NCI-H2171 (cell line): ENCODE measurements at regions not wholly inside any gene's neighbourhood (a gene's known extent, or its start where the extent isn't known, plus 50 kb on each side); places are given as distances from the start of the nearest gene placed in this dataset.

Experiments
- DNase-seq: peaks from one replicate; lab custom pipeline; 2025; lab: John Stamatoyannopoulos, UW

DNA sequence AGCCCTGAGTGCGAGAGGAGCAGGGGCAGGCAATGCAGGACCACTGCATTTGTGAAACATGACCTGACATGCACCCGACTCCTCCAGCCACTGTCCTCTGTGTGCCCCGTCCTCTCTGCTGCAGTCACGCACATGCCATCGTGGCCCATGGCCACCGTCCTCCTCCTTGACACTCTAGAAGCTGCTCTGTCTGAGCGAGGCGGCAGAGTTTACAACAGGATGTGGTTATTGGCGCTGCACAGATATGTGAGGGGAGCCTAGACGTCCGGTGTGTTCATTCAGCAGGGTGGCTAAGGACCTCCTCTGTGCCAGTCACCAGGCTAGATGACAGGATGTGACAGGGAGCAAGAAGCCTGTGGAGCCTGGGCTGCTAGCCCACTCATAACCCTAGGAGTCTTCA is 277.8 kb downstream of the FOXO1 start:
- no peak for DNase-seq

GRCh38 chr13:40389081-40389641 is 277.3 kb downstream of the FOXO1 start:
- no peak for DNase-seq

GRCh38 chr13:40390401-40390916 is 276.0 kb downstream of the FOXO1 start:
- no peak for DNase-seq

GRCh38 chr13:40391788-40392187 is 274.7 kb downstream of the FOXO1 start:
- DNase-seq, result no peak

DNA sequence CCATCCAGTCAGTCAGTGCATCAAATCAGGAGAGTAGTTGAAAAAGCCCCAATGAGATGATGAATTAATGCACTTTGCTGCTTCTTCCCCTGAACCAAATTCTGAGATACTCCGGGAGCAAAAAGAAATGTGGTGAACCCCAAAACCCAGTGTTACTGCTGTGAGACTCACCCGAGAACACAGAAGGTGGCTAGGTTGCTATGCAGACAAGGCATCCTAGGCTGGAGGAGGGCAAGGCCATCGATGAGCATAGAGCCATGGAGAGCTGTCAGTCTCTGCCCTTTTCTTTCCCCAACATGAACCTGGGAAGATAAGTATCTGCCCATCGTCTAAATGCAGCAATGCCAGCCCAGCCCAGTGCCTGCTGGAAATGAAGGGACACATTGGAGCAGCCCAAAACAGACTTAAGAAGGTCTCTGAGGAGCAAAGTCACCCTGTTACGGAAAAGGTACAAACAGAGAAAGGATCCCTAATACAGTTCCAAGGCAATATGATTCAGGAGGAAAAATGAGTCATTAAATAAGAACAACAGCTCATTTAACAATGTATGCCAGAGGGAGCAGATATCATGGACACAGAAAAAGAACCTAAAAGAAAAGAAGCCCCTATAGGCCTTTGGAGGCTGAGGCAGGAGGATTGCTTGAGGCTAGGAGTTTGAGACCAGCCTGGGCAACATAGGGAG is 272.0 kb downstream of the FOXO1 start:
- DNase-seq, result no peak

DNA sequence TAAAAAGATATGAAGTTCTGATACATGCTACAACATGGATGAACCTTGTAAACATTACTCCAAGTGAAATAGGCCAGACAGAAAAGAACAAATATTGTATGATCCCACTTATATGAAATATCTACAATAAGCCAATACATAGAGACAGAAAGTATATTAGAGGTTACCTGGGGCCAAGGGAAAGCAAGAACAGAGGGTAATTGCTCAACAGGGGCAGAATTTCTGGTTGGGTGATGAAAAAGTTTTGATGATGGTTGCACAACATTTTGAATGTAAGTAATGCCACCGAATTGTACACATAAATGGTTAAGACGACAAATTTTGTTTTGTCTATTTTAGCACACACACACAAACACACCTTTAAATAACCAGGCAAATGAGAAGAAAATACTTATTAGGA is 268.4 kb downstream of the FOXO1 start:
- DNase-seq, result no peak

DNA sequence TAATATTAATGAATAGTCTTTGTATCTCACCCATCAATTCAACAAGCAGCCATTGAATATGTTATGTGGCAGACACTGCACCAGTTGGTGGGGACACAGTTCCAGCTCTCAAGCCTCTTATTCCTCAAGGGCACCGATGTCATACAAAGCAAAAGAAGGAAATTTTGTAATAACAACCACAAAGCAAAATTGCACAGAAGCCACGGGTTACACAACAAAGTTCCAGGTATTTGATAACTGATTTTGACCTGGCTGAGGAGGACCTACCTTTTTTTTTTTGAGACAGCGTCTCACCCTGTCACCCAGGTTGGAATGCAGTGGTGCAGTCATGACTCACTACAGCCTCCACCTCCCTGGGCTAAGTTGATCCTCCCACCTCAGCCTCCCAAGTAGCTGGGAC is 266.7 kb downstream of the FOXO1 start:
- DNase-seq, result no peak

DNA sequence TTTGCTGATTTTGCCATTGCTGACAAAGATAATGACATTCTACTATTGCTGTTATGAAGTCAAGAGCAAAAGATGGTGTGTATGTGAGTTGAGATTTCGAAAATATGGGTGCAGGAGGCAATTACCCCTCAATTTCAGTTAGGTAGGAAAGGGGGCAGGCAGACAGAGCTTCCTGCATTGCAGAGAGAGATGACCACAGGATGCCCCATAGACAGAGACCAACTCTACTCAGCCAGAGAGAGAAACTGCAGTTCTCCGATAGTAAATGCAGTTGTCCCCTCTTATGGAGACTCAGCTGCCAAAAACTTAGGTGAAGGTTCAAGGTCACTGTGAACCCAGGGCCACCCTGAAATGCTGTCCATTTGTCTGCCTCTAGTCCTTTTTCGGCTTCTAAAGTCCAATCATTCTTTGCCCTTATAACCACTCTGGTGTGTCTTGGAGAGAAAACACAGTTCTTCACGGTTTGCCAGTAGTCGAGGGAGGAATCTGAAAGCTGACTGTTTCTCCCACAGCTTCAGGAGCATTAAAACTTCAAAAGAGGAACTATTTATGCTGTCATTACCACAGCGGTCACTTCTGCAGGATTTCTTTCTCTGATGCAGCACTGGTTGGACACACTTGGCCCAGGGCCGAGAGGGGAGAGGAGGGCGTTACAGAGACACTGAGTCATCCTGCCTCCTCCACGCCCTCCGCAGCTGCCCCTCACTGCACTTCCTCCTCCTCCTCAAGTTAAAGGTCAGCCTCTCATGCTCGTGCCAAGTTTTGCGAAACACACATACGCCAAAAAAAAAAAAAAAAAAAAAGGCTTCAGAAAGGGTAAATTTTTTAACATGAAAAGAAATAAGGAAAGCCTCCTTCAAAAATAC is 264.3 kb downstream of the FOXO1 start:
- no peak for DNase-seq

- DNase-seq, result no peak
These were observed 263.5 kb downstream of the FOXO1 start for GRCh38 chr13:40402931-40403431.

- DNase-seq, result no peak
These were observed 262.8 kb downstream of the FOXO1 start for GRCh38 chr13:40403509-40404241.

- DNase-seq, result no peak
These were observed 262.0 kb downstream of the FOXO1 start for GRCh38 chr13:40404407-40404806.

- no peak for DNase-seq
These were observed 261.3 kb downstream of the FOXO1 start for GRCh38 chr13:40404967-40405716.

DNA sequence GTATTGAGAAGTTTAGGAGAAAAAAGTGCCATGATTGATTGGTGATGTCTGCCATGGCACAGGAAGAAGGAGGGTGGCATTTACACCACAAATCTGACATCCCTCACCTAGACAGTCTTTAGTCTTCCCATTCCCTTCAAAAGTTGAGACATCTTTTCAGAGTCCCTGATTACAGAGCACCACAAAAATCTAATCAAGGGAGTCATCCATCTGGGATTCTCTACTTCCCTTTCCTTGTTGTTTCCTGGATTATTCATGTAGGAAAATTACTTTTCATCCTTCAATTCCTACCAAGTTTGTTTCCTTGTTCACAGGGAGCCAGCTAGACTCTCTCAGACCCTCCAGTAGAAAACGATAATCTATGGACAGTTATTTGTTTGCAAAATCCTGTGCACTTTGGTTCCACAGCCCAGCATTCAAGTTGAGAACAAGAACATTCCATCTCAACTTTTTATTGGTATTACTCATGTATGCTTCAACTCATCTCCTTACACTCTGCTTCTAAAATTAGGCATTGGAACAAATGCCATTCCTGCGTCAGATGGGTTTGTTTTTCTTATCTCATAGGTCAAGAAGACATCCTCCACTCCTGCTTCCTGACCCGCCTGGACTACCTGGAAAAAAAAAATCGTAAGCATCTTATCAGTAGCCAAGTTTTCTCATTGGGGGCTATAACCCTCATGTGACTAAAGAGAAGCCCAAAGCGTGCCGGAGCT is 259.9 kb downstream of the FOXO1 start:
- DNase-seq, result no peak

DNA sequence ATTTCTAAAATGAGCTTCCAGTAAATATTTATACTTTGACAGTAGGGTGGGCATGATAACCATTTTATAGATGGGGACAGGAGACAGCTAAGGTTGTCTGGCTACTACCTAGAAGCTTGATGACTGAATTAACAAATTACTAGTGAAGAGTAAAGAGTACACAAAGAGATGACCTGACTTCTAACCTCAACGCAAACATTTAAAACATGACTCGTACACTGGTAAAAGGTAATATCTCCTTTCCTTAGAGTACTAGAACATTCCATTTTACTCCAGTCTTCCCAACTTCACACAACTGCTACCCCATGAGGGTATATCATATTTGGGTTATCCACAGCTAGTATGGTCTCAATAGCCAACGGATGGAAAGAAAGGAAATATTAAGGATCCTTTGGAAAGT is 258.9 kb downstream of the FOXO1 start:
- DNase-seq, result no peak

DNA sequence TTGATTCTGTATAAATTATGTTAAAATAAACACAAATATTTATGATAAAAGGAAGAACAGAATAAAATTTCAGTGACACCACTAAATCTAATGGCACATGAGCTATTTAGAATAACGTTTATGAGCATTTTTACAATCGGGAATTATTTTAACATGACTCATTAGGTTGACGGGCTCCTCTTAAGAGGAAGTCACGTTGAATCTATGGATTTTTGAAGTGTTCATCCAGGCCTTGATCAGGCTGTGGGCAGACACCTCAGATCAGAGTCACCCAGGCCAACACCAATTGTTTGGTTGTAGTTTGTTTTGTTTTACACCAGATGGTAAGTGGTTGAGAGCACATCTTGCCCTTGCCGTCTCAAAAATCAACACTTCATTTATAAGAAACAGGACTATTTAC is 257.8 kb downstream of the FOXO1 start:
- DNase-seq, result no peak

GRCh38 chr13:40409278-40409677 is 257.2 kb downstream of the FOXO1 start:
- no peak for DNase-seq

DNA sequence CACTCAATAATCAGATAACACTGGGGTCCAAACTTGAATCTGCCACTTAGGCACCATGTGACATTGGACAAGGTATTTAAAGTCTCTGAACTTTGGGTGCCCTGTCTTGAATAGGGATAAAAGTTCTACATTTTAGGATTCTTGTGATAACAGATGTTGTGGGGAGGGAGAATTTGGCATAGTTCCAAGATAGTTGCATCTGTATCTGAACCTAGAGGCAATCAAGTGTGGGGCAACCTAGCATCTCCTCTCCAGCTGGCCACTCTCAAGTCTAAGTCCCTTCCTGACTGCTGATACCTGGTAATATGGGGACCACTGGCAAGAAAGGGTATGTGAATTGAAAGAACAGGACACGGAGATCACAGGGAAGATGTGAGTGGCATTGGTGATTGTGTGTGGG is 256.1 kb downstream of the FOXO1 start:
- no peak for DNase-seq

DNA sequence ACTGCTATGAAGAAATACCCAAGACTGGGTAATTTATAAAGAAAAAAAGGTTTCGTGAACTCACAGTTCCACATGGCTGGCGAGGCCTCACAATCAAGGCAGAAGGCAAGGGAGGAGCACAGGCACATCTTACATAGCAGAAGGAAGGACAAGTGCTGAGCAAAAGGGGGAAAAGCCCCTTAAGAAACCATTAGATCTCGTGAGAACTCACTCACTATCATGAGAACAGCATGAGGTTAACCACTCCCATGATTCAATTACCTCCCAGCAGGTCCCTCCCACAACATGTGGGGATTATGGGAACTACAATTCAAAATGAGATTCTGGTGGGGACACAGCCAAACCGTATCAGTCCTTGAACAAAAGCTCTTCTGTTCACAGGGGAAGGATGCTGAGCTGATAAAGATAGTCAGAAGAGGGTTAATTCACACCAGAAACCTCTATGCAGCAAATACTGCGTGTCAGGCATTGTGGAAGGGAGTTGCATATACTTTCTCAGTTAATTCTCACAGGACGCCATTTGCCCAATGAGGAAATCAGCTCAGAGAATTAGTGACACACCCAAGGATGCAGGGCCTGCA is 246.2 kb downstream of the FOXO1 start:
- DNase-seq, result no peak

DNA sequence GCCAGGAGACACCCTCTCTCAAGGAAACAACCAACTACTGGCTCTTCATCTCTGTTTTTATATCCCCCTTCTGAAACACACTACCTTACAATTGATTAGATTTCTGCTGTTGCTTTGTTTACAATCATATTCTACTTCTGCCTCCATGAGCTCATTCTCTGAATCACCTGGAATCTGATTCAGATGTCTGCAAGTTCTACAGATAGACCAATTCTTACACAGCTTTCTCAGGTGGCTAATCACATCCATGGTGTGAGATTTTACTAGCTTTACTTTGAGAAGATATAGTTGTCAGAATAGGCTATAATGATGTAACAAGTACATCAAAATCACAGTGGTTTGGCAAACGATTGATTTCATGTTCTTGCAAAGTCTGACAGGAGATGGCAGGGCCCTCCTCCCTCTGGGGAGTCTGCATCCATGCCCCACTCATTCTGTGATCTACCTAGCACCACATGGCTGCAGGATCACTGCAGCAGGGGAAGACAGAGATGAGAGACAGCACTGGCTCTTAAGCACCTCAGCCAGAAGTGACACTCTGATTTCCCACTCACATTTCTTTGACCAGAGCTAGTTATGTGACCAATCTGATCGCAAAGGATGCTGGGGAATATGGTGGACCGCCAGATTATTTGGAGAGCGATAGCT is 243.7 kb downstream of the FOXO1 start:
- DNase-seq, result no peak

DNA sequence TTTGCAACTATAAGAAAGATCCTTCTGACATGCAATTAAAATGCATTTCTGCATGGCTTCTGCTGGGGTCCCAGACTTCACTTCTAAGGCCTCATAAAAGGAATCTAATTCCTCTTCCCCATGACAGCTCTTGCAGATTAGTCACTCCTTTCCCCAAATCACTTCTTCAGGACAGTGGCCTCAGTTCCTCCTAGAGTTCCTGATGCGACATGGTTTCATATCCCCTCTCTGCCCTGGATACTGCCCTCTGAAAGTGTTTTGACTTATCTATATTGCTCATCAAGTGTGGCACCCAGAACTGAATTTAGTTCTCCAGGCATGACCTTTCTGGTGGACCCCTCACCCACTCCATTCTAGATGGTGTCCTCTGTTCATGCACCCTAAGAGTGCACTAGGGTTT is 238.1 kb downstream of the FOXO1 start:
- no peak for DNase-seq
